H1 (cell line): ENCODE measurements at regions not wholly inside any gene's neighbourhood (a gene's known extent, or its start where the extent isn't known, plus 50 kb on each side); places are given as distances from the start of the nearest gene placed in this dataset.

ENCODE experiments used
- CHD2 ChIP-seq: IDR thresholded peaks from 2 replicates; pipeline ENCODE4 v1.6.1; 2012; ENCODE audit warnings: low read length, improper control_type of control experiment
- CHD7 ChIP-seq: fragments of 300-600 bp; sonication (generic); IDR thresholded peaks from 2 replicates; pipeline ENCODE4 v1.7.1; 2012; ENCODE audit warnings: low read length, moderate library complexity, mild to moderate bottlenecking, inconsistent platforms; ENCODE audit not compliant: insufficient replicate concordance
- CTBP2 ChIP-seq: IDR thresholded peaks from 2 replicates; pipeline ENCODE4 v1.7.0; 2011; ENCODE audit warnings: borderline replicate concordance, mild to moderate bottlenecking, moderate library complexity, mixed read lengths, low read length; ENCODE audit not compliant: insufficient read depth, insufficient read length
- EGR1 ChIP-seq: IDR thresholded peaks from 2 replicates; pipeline ENCODE4 v1.6.1; 2011; ENCODE audit warnings: low read depth, low read length, borderline replicate concordance
- GABPA ChIP-seq: IDR thresholded peaks from 2 replicates; pipeline ENCODE4 v1.6.1; 2011; ENCODE audit warnings: mild to moderate bottlenecking, low read length, moderate library complexity, borderline replicate concordance; ENCODE audit not compliant: insufficient read depth
- GTF2F1 ChIP-seq: IDR thresholded peaks from 2 replicates; pipeline ENCODE4 v1.6.1; 2012; ENCODE audit warnings: low read depth, low read length, improper control_type of control experiment, borderline replicate concordance
- POLR2A ChIP-seq, 2 experiments: IDR thresholded peaks; 1 replicate in 1 of 2; 2 replicates in 1 of 2; pipeline ENCODE4 v1.6.1; 2011; ENCODE audit warnings: low read depth in 2 of 2, low read length in 2 of 2, mild to moderate bottlenecking in 2 of 2; ENCODE audit errors: control extremely low read depth in 1 of 2
- RAD21 ChIP-seq, 2 experiments: IDR thresholded peaks in 1 of 2; conservative IDR thresholded peaks in 1 of 2; 2 replicates each; pipeline ENCODE4 v1.6.1; 2011; ENCODE audit warnings: low read depth in 2 of 2, low read length in 2 of 2, improper control_type of control experiment in 1 of 2, inconsistent platforms in 1 of 2, mild to moderate bottlenecking in 1 of 2, moderate library complexity in 1 of 2
- SP2 ChIP-seq: IDR thresholded peaks from 2 replicates; pipeline ENCODE4 v1.6.1; 2012; ENCODE audit warnings: mild to moderate bottlenecking, low read length, inconsistent platforms

GRCh38 chr4:117971403-117971802 lies 62.9 kb upstream of the NDST3 start (continued):
- TF ChIP-seq GABPA: no peak
- TF ChIP-seq CHD7: no peak
- no peak for TF ChIP-seq POLR2A (IDR thresholded peaks at IDR 0.05; ENCODE audit: control extremely low read depth in 1 of 2, low read depth in 2 of 2, low read length in 2 of 2)
- no peak for TF ChIP-seq CTBP2
- TF ChIP-seq GTF2F1: no peak
- TF ChIP-seq SP2: no peak
- no peak for TF ChIP-seq EGR1
- no peak for TF ChIP-seq CHD2
- TF ChIP-seq RAD21 (IDR thresholded peaks at IDR 0.05 in 1 of 2, conservative IDR thresholded peaks at IDR 0.05 in 1 of 2; ENCODE audit: low read depth in 2 of 2, low read length in 2 of 2): no peak
